ENCODE measurements at regions not wholly inside any gene's neighbourhood (a gene's known extent, or its start where the extent isn't known, plus 50 kb on each side); places are given as distances from the start of the nearest gene placed in this dataset.
"Not testable (repeated sequence)": the region's sequence is repeated elsewhere in the genome, so short reads cannot be mapped to it uniquely, and the experiment has no call there.

DNA sequence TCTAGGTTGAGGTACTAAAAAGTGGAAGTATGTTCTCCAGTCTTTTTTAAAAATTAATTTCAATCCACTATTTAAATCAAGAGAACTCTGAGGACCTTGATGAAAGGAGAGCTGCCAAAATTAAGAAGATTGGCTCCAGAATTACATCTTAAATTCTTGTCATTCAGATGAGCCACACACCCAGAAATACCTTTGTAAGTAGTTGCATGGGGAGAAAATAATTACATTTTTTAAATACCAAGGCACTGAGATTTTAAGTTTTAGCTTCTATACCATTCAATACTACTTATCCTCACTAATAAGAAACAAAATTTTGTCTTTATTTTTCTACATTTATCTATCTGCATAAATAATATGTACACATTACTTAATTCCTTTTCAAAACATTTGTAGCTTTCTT, 1132.8 kb downstream of the OTOL1 start (continued):
- TF ChIP-seq ZNF232 (CRISPR knock-in tag; IDR thresholded peaks at IDR 0.05): no peak

DNA sequence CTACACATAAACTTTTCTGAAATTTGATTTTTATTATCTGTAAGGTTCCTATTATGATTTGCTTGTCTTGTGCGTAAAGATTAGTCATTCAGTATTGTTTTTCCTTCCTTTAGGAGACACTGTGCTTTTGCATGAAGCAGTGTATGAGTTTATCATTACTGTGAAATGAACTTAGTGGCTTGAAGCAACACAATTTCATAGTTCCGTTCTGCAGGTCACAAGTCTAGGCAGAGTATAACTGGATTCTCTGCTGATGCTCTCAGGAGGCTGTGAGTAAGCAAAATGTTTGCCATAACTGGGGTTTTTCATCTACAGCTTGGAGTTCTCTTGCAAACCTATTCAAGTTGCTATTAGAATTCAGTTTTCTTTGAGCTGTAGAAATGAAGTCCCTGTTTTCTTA, 1136.1 kb downstream of the OTOL1 start:
- Mint-ChIP-seq H3K4me3 (no peak overlapping the region), H3K9me3 (peaks cover 25% of the 10 kb centered on the region), H3K27me3 (ENCODE audit: low read depth) (no peaks in the 10 kb centered on the region), H3K36me3 (peaks cover 17% of the 10 kb centered on the region), H3K27ac (no peak overlapping the region), H3K4me1 (peaks cover 17% of the 10 kb centered on the region)
- no peak for DNase-seq (ENCODE audit: low spot score)
- ATAC-seq: no peak
- ChIA-PET CTCF (no interaction called here), POLR2A (no interaction called here)
- TF ChIP-seq SMAD4 (CRISPR knock-in tag; IDR thresholded peaks at IDR 0.05): no peak
- TF ChIP-seq, protein P1, sequence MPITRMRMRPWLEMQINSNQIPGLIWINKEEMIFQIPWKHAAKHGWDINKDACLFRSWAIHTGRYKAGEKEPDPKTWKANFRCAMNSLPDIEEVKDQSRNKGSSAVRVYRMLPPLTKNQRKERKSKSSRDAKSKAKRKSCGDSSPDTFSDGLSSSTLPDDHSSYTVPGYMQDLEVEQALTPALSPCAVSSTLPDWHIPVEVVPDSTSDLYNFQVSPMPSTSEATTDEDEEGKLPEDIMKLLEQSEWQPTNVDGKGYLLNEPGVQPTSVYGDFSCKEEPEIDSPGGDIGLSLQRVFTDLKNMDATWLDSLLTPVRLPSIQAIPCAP (CRISPR knock-in tag; IDR thresholded peaks at IDR 0.05): no peak
- no peak for TF ChIP-seq ZNF423 (CRISPR knock-in tag; IDR thresholded peaks at IDR 0.05)
- TF ChIP-seq CBFB (CRISPR knock-in tag; IDR thresholded peaks at IDR 0.05; ENCODE audit: low read depth): no peak
- TF ChIP-seq FOXJ3 (CRISPR knock-in tag; IDR thresholded peaks at IDR 0.05; ENCODE audit: borderline replicate concordance): no peak
- TF ChIP-seq, protein P2, sequence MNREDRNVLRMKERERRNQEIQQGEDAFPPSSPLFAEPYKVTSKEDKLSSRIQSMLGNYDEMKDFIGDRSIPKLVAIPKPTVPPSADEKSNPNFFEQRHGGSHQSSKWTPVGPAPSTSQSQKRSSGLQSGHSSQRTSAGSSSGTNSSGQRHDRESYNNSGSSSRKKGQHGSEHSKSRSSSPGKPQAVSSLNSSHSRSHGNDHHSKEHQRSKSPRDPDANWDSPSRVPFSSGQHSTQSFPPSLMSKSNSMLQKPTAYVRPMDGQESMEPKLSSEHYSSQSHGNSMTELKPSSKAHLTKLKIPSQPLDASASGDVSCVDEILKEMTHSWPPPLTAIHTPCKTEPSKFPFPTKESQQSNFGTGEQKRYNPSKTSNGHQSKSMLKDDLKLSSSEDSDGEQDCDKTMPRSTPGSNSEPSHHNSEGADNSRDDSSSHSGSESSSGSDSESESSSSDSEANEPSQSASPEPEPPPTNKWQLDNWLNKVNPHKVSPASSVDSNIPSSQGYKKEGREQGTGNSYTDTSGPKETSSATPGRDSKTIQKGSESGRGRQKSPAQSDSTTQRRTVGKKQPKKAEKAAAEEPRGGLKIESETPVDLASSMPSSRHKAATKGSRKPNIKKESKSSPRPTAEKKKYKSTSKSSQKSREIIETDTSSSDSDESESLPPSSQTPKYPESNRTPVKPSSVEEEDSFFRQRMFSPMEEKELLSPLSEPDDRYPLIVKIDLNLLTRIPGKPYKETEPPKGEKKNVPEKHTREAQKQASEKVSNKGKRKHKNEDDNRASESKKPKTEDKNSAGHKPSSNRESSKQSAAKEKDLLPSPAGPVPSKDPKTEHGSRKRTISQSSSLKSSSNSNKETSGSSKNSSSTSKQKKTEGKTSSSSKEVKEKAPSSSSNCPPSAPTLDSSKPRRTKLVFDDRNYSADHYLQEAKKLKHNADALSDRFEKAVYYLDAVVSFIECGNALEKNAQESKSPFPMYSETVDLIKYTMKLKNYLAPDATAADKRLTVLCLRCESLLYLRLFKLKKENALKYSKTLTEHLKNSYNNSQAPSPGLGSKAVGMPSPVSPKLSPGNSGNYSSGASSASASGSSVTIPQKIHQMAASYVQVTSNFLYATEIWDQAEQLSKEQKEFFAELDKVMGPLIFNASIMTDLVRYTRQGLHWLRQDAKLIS (CRISPR knock-in tag; IDR thresholded peaks at IDR 0.05; ENCODE audit: borderline replicate concordance): no peak
- no peak for TF ChIP-seq GABPB1 (CRISPR knock-in tag; IDR thresholded peaks at IDR 0.05)
- TF ChIP-seq NFATC4 (CRISPR knock-in tag; IDR thresholded peaks at IDR 0.05): no peak

DNA sequence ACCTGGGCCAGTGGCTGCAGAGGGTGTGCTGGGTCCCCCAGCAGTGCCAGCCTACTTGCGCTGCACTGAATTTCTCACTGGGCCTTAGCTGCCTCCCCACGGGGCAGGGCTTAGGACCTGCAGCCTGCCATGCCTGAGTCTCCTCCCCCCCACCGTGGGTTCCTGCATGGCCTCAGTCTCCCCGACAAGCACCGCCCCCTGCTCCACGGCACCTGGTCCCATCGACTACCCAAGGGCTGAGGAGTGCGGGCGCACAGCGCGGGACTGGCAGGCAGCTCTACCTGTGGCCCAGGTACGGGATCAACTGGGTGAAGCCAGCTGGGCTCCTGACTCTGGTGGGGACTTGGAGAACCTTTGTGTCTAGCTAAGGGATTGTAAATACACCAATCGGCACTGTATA, 1143.6 kb downstream of the OTOL1 start:
- H3K9me3 Mint-ChIP-seq: peaks cover 49% of the 10 kb centered on the region
- H3K4me1 Mint-ChIP-seq; DNase-seq (ENCODE audit: low spot score); CTCF ChIA-PET; H3K4me3 Mint-ChIP-seq; H3K27ac Mint-ChIP-seq; H3K27me3 Mint-ChIP-seq (ENCODE audit: low read depth); ATAC-seq; POLR2A ChIA-PET: not testable (repeated sequence)
- peaks cover 47% of the 10 kb centered on the region for H3K36me3 Mint-ChIP-seq

DNA sequence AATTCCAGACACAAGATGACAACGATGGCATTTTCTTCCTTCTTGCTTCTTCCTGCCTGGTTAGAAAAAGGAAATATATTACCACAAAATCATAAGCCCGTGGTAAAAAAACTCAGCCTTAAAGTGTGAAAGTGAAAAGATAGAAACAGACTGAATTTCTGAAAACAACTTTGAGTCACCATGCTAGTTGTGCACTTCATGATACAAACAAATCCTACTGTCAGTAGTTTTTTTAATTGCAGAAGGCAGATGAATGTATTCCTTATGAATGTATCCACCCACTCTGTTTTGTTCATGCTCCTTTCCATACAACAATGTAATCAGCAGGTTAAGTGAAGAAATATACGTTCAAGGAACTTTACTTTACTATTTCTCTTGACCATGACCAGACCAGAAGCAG, 1144.7 kb downstream of the OTOL1 start:
- peaks cover 50% of the 10 kb centered on the region for H3K36me3 Mint-ChIP-seq
- no peaks in the 10 kb centered on the region for H3K27me3 Mint-ChIP-seq (ENCODE audit: low read depth)
- H3K4me3 Mint-ChIP-seq: no peak overlapping the region
- H3K9me3 Mint-ChIP-seq: peaks cover 49% of the 10 kb centered on the region
- CTCF ChIA-PET: no interaction called here
- POLR2A ChIA-PET: no interaction called here
- ATAC-seq (no peak), DNase-seq (ENCODE audit: low spot score) (no peak)
- no peak overlapping the region for H3K27ac Mint-ChIP-seq
- no peaks in the 10 kb centered on the region for H3K4me1 Mint-ChIP-seq
- no peak for TF ChIP-seq MYBL2 (CRISPR knock-in tag; IDR thresholded peaks at IDR 0.05)
- TF ChIP-seq TEAD4 (CRISPR knock-in tag; IDR thresholded peaks at IDR 0.05): no peak
- TF ChIP-seq, protein P3, sequence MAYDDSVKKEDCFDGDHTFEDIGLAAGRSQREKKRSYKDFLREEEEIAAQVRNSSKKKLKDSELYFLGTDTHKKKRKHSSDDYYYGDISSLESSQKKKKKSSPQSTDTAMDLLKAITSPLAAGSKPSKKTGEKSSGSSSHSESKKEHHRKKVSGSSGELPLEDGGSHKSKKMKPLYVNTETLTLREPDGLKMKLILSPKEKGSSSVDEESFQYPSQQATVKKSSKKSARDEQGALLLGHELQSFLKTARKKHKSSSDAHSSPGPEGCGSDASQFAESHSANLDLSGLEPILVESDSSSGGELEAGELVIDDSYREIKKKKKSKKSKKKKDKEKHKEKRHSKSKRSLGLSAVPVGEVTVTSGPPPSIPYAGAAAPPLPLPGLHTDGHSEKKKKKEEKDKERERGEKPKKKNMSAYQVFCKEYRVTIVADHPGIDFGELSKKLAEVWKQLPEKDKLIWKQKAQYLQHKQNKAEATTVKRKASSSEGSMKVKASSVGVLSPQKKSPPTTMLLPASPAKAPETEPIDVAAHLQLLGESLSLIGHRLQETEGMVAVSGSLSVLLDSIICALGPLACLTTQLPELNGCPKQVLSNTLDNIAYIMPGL (CRISPR knock-in tag; IDR thresholded peaks at IDR 0.05): no peak
- no peak for TF ChIP-seq ZNF232 (CRISPR knock-in tag; IDR thresholded peaks at IDR 0.05)
- no peak for TF ChIP-seq NR3C1 (CRISPR knock-in tag; conservative IDR thresholded peaks at IDR 0.05; ENCODE audit: low read depth)
- TF ChIP-seq ZNF396 (CRISPR knock-in tag; IDR thresholded peaks at IDR 0.05; ENCODE audit: borderline replicate concordance): no peak
- no peak for TF ChIP-seq MXD4 (CRISPR knock-in tag; IDR thresholded peaks at IDR 0.05; ENCODE audit: borderline replicate concordance)
- no peak for TF ChIP-seq FOXJ3 (CRISPR knock-in tag; IDR thresholded peaks at IDR 0.05; ENCODE audit: borderline replicate concordance)
- TF ChIP-seq, protein P4, sequence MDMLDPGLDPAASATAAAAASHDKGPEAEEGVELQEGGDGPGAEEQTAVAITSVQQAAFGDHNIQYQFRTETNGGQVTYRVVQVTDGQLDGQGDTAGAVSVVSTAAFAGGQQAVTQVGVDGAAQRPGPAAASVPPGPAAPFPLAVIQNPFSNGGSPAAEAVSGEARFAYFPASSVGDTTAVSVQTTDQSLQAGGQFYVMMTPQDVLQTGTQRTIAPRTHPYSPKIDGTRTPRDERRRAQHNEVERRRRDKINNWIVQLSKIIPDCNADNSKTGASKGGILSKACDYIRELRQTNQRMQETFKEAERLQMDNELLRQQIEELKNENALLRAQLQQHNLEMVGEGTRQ (CRISPR knock-in tag; IDR thresholded peaks at IDR 0.05): no peak
- TF ChIP-seq IRF2 (CRISPR knock-in tag; IDR thresholded peaks at IDR 0.05; ENCODE audit: borderline replicate concordance, low read depth): no peak
- TF ChIP-seq CBFB (CRISPR knock-in tag; IDR thresholded peaks at IDR 0.05; ENCODE audit: low read depth): no peak
- TF ChIP-seq, protein P2 (CRISPR knock-in tag; IDR thresholded peaks at IDR 0.05; ENCODE audit: borderline replicate concordance): no peak
- no peak for TF ChIP-seq ZNF219 (CRISPR knock-in tag; IDR thresholded peaks at IDR 0.05; ENCODE audit: borderline replicate concordance)
- TF ChIP-seq, protein P5, sequence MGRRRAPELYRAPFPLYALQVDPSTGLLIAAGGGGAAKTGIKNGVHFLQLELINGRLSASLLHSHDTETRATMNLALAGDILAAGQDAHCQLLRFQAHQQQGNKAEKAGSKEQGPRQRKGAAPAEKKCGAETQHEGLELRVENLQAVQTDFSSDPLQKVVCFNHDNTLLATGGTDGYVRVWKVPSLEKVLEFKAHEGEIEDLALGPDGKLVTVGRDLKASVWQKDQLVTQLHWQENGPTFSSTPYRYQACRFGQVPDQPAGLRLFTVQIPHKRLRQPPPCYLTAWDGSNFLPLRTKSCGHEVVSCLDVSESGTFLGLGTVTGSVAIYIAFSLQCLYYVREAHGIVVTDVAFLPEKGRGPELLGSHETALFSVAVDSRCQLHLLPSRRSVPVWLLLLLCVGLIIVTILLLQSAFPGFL (CRISPR knock-in tag; IDR thresholded peaks at IDR 0.05; ENCODE audit: borderline replicate concordance): no peak

All from WTC11 (cell line).